Neural cell (in vitro differentiated cells): ENCODE measurements at regions not wholly inside any gene's neighbourhood (a gene's known extent, or its start where the extent isn't known, plus 50 kb on each side); places are given as distances from the start of the nearest gene placed in this dataset.

Experiments
- H2AFZ ChIP-seq: fragments of 200-600, 300-800 bp; sonication (generic), shearing (Covaris generic); 2 replicates; pipeline ENCODE4 v1.6.0; 2014; ENCODE audit warnings: low read depth, mild to moderate bottlenecking, antibody characterized with exemption, low read length, moderate library complexity
- H3F3A ChIP-seq: fragments of 200-600 bp; shearing (Covaris generic); 2 replicates; pipeline ENCODE4 v1.6.1; 2016; ENCODE audit warnings: mild to moderate bottlenecking, moderate library complexity, mixed read lengths, antibody characterized with exemption, low read length; ENCODE audit not compliant: insufficient read depth, poor library complexity, severe bottlenecking
- H3K27ac ChIP-seq: fragments of 200-600, 300-800 bp; sonication (generic), shearing (Covaris generic); 2 replicates; pipeline ENCODE4 v1.5.1; 2014; ENCODE audit warnings: mild to moderate bottlenecking, low read length, moderate library complexity
- H3K27me3 ChIP-seq: fragments of 300-800, 200-600 bp; sonication (generic), shearing (Covaris generic); 2 replicates; pipeline ENCODE4 v1.6.0; 2014; ENCODE audit warnings: mild to moderate bottlenecking, low read depth, low read length, moderate library complexity; ENCODE audit not compliant: insufficient read depth
- H3K36me3 ChIP-seq: fragments of 300-800, 200-600 bp; sonication (generic), shearing (Covaris generic); 2 replicates; pipeline ENCODE4 v1.5.1; 2014; ENCODE audit warnings: mild to moderate bottlenecking, antibody characterized with exemption, low read length, moderate library complexity; ENCODE audit not compliant: insufficient read depth
- H3K4me2 ChIP-seq: fragments of 300-800, 200-600 bp; sonication (generic), shearing (Covaris generic); 2 replicates; pipeline ENCODE4 v1.6.0; 2014; ENCODE audit warnings: mild to moderate bottlenecking, low read length
- H3K4me3 ChIP-seq: fragments of 300-800, 200-600 bp; sonication (generic), shearing (Covaris generic); 2 replicates; pipeline ENCODE4 v1.5.1; 2014; ENCODE audit warnings: mild to moderate bottlenecking, low read length, moderate library complexity
- H3K79me2 ChIP-seq: fragments of 200-600 bp; shearing (Covaris generic); replicated peaks from 2 replicates; pipeline ENCODE4 v1.6.0; 2014; ENCODE audit warnings: mild to moderate bottlenecking, low read length, moderate library complexity; ENCODE audit not compliant: insufficient read depth
- H3K9ac ChIP-seq: fragments of 300-800, 200-600 bp; sonication (generic), shearing (Covaris generic); 2 replicates; pipeline ENCODE4 v1.6.1; 2016; ENCODE audit warnings: mild to moderate bottlenecking, low read length, mixed read lengths
- H3K9me2 ChIP-seq: fragments of 200-600 bp; shearing (Covaris generic); 2 replicates; pipeline ENCODE4 v1.6.1; 2016; ENCODE audit warnings: mild to moderate bottlenecking, low read length, mixed read lengths; ENCODE audit not compliant: insufficient read depth
- H3K9me3 ChIP-seq: fragments of 200-600, 300-800 bp; sonication (generic), shearing (Covaris generic); 2 replicates; pipeline ENCODE4 v1.6.1; 2016; ENCODE audit warnings: mild to moderate bottlenecking, mixed run types, low read length, moderate library complexity, mixed read lengths
- H4K20me1 ChIP-seq: fragments of 200-600 bp; shearing (Covaris generic); 2 replicates; pipeline ENCODE4 v1.6.1; 2016; ENCODE audit warnings: mild to moderate bottlenecking, mixed run types; ENCODE audit not compliant: insufficient read depth
- CTCF ChIP-seq: fragments of 450-650 bp; IDR thresholded peaks from 2 replicates; pipeline ENCODE4 v1.5.1; 2014; ENCODE audit warnings: antibody characterized with exemption, mild to moderate bottlenecking, moderate library complexity; ENCODE audit not compliant: poor library complexity, severe bottlenecking
- EP300 ChIP-seq: fragments of 450-650 bp; conservative IDR thresholded peaks from 2 replicates; pipeline ENCODE4 v1.6.1; 2014; ENCODE audit warnings: antibody characterized with exemption, mild to moderate bottlenecking, moderate library complexity; ENCODE audit not compliant: poor library complexity, severe bottlenecking
- EZH2 ChIP-seq: fragments of 200-600, 300-800 bp; shearing (Covaris generic), sonication (generic); IDR thresholded peaks from 2 replicates; pipeline ENCODE4 v1.6.1; 2014; ENCODE audit warnings: antibody characterized with exemption, low read length, borderline replicate concordance, mild to moderate bottlenecking; ENCODE audit not compliant: insufficient read depth, poor library complexity, severe bottlenecking
- MXI1 ChIP-seq: fragments of 450-650 bp; conservative IDR thresholded peaks from 2 replicates; pipeline ENCODE4 v1.6.1; 2014; ENCODE audit warnings: antibody characterized with exemption, mild to moderate bottlenecking; ENCODE audit not compliant: poor library complexity, severe bottlenecking
- POLR2AphosphoS5 ChIP-seq: IDR thresholded peaks from 2 replicates; pipeline ENCODE4 v1.6.1; 2012
- RAD21 ChIP-seq: fragments of 450-650 bp; conservative IDR thresholded peaks from 2 replicates; pipeline ENCODE4 v1.6.1; 2014; ENCODE audit warnings: antibody characterized with exemption, mild to moderate bottlenecking, moderate library complexity
- REST ChIP-seq: IDR thresholded peaks from 2 replicates; pipeline ENCODE4 v1.6.1; 2012; ENCODE audit warnings: borderline replicate concordance
- SMC3 ChIP-seq: fragments of 450-650 bp; conservative IDR thresholded peaks from 2 replicates; pipeline ENCODE4 v1.6.1; 2014; ENCODE audit warnings: antibody characterized with exemption, mild to moderate bottlenecking, moderate library complexity; ENCODE audit not compliant: poor library complexity
- TAF1 ChIP-seq: IDR thresholded peaks from 2 replicates; pipeline ENCODE4 v1.6.1; 2012; ENCODE audit warnings: low read depth

- TF ChIP-seq MXI1 = no peak
- H3K27me3 ChIP-seq = no peaks in the 10 kb centered on the region
- H3K9me3 ChIP-seq = no peaks in the 10 kb centered on the region
- no peak overlapping the region for H2AFZ ChIP-seq
- no peaks in the 10 kb centered on the region for H3K9me2 ChIP-seq
- H3F3A ChIP-seq = no peaks in the 10 kb centered on the region
- no peak overlapping the region for H3K4me3 ChIP-seq
- no peak overlapping the region for H3K27ac ChIP-seq
- H3K9ac ChIP-seq = no peak overlapping the region
- H3K79me2 ChIP-seq = no peaks in the 10 kb centered on the region
- H3K4me2 ChIP-seq = no peak overlapping the region
- H4K20me1 ChIP-seq = no peaks in the 10 kb centered on the region
- no peaks in the 10 kb centered on the region for H3K36me3 ChIP-seq
Observed at GRCh38 chr16:5398203-5398602, 300.6 kb upstream of the EEF2KMT start.

GRCh38 chr16:5396880-5397279 is 299.3 kb upstream of the EEF2KMT start:
- Histone ChIP-seq H3K9me2 (no peaks in the 10 kb centered on the region), H3K36me3 (no peaks in the 10 kb centered on the region), H3K4me3 (no peak overlapping the region), H4K20me1 (no peaks in the 10 kb centered on the region), H3K9me3 (no peaks in the 10 kb centered on the region), H3K27me3 (no peaks in the 10 kb centered on the region), H2AFZ (no peak overlapping the region), H3K79me2 (no peaks in the 10 kb centered on the region), H3K4me2 (no peak overlapping the region), H3F3A (no peaks in the 10 kb centered on the region), H3K9ac (no peak overlapping the region), H3K27ac (no peak overlapping the region)
- no peak for TF ChIP-seq TAF1
- TF ChIP-seq EZH2 = no peak
- TF ChIP-seq EP300 = no peak
- TF ChIP-seq CTCF = no peak
- no peak for TF ChIP-seq POLR2AphosphoS5
- TF ChIP-seq RAD21 = no peak

- Histone ChIP-seq H2AFZ (no peak overlapping the region), H3K36me3 (no peaks in the 10 kb centered on the region), H4K20me1 (no peaks in the 10 kb centered on the region), H3K9me2 (no peaks in the 10 kb centered on the region), H3K4me2 (no peak overlapping the region), H3K79me2 (no peaks in the 10 kb centered on the region), H3K4me3 (no peak overlapping the region), H3K9me3 (peaks cover 2% of the 10 kb centered on the region), H3K9ac (no peak overlapping the region), H3K27me3 (no peaks in the 10 kb centered on the region), H3F3A (no peaks in the 10 kb centered on the region), H3K27ac (no peak overlapping the region)
- TF ChIP-seq EZH2 (no peak), POLR2AphosphoS5 (no peak), TAF1 (no peak), RAD21 (no peak), CTCF (no peak), REST (no peak), SMC3 (no peak), EP300 (no peak), MXI1 (no peak)
Observed at GRCh38 chr16:5393070-5393469, 295.5 kb upstream of the EEF2KMT start.
